HepG2 (cell line): ENCODE measurements at regions not wholly inside any gene's neighbourhood (a gene's known extent, or its start where the extent isn't known, plus 50 kb on each side); places are given as distances from the start of the nearest gene placed in this dataset.

Experiments used
- TF ChIP-seq, protein P1 (sequence below): sonication (generic); formaldehyde crosslinking; IDR thresholded peaks from 2 replicates; pipeline ENCODE4 v1.8.1; 2023; ENCODE audit warnings: mild to moderate bottlenecking, inconsistent platforms, moderate library complexity, missing genetic modification reagents, borderline replicate concordance
- TF ChIP-seq, protein P2 (sequence below): sonication (generic); formaldehyde crosslinking; IDR thresholded peaks from 2 replicates; pipeline ENCODE4 v1.4.0; 2020; ENCODE audit warnings: low read depth, missing genetic modification reagents

DNA sequence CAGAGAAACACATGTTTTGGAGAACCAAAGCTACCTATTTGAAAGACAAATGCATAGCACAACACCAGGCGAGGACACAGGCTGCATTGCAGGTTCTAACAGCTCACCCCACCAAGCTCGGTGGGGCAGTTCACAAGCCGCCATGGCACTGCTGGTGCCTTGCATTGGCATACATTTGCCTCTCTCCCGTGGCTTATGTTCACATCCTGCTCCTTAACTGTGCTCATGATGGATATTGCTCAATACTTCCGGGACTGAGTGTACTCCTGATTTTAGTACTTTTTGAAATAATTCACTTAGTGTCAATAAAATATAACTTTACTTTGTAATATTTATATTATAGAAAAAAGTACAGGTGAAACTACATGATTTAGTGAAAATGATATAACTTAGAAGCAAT is 1187.4 kb upstream of the NCAM2 start:
- TF ChIP-seq, protein P1, sequence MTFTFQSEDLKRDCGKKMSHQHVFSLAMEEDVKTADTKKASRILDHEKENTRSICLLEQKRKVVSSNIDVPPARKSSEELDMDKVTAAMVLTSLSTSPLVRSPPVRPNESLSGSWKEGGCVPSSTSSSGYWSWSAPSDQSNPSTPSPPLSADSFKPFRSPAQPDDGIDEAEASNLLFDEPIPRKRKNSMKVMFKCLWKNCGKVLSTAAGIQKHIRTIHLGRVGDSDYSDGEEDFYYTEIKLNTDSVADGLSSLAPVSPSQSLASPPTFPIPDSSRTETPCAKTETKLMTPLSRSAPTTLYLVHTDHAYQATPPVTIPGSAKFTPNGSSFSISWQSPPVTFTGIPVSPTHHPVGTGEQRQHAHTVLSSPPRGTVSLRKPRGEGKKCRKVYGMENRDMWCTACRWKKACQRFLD (CRISPR knock-in tag) = no peak
- TF ChIP-seq, protein P2, sequence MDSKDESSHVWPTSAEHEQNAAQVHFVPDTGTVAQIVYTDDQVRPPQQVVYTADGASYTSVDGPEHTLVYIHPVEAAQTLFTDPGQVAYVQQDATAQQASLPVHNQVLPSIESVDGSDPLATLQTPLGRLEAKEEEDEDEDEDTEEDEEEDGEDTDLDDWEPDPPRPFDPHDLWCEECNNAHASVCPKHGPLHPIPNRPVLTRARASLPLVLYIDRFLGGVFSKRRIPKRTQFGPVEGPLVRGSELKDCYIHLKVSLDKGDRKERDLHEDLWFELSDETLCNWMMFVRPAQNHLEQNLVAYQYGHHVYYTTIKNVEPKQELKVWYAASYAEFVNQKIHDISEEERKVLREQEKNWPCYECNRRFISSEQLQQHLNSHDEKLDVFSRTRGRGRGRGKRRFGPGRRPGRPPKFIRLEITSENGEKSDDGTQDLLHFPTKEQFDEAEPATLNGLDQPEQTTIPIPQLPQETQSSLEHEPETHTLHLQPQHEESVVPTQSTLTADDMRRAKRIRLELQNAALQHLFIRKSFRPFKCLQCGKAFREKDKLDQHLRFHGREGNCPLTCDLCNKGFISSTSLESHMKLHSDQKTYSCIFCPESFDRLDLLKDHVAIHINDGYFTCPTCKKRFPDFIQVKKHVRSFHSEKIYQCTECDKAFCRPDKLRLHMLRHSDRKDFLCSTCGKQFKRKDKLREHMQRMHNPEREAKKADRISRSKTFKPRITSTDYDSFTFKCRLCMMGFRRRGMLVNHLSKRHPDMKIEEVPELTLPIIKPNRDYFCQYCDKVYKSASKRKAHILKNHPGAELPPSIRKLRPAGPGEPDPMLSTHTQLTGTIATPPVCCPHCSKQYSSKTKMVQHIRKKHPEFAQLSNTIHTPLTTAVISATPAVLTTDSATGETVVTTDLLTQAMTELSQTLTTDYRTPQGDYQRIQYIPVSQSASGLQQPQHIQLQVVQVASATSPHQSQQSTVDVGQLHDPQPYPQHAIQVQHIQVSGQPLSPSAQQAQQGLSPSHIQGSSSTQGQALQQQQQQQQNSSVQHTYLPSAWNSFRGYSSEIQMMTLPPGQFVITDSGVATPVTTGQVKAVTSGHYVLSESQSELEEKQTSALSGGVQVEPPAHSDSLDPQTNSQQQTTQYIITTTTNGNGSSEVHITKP (CRISPR knock-in tag) = no peak
